ENCODE measurements at regions not wholly inside any gene's neighbourhood (a gene's known extent, or its start where the extent isn't known, plus 50 kb on each side); places are given as distances from the start of the nearest gene placed in this dataset.
"Not testable (repeated sequence)": the region's sequence is repeated elsewhere in the genome, so short reads cannot be mapped to it uniquely, and the experiment has no call there.

- no peak for DNase-seq (ENCODE audit: low spot score)
Measured at GRCh38 chr1:222240536-222241181, 307.2 kb downstream of the HHIPL2 start.

- no peak for DNase-seq (ENCODE audit: low spot score)
Measured at GRCh38 chr1:222239130-222239529, 308.8 kb downstream of the HHIPL2 start.

GRCh38 chr1:222234351-222234750 lies 313.6 kb downstream of the HHIPL2 start:
- DNase-seq (ENCODE audit: low spot score): no peak

- no peak for DNase-seq (ENCODE audit: low spot score)
Measured at GRCh38 chr1:222233444-222234158, 314.3 kb downstream of the HHIPL2 start.

GRCh38 chr1:222232842-222233241 lies 315.1 kb downstream of the HHIPL2 start:
- no peak for DNase-seq (ENCODE audit: low spot score)

- DNase-seq (ENCODE audit: low spot score): no peak
Measured at GRCh38 chr1:222229672-222230312, 318.1 kb downstream of the HHIPL2 start.

GRCh38 chr1:222225316-222225691 lies 322.6 kb downstream of the HHIPL2 start:
- no peak for DNase-seq (ENCODE audit: low spot score)

- no peak for DNase-seq (ENCODE audit: low spot score)
Measured at GRCh38 chr1:222224636-222225315, 323.1 kb downstream of the HHIPL2 start.

GRCh38 chr1:222224156-222224555 lies 323.7 kb downstream of the HHIPL2 start:
- DNase-seq (ENCODE audit: low spot score): no peak

- no peak for DNase-seq (ENCODE audit: low spot score)
Measured at GRCh38 chr1:222223010-222223409, 324.9 kb downstream of the HHIPL2 start.

GRCh38 chr1:222216255-222216754 lies 331.6 kb downstream of the HHIPL2 start:
- DNase-seq (ENCODE audit: low spot score): no peak

- DNase-seq (ENCODE audit: low spot score): no peak
Measured at GRCh38 chr1:222210776-222211175, 337.1 kb downstream of the HHIPL2 start.

- no peak for DNase-seq (ENCODE audit: low spot score)
Measured at GRCh38 chr1:222204475-222204874, 343.4 kb downstream of the HHIPL2 start.

- DNase-seq (ENCODE audit: low spot score): no peak
Measured at GRCh38 chr1:222202831-222203230, 345.1 kb downstream of the HHIPL2 start.

GRCh38 chr1:222196736-222197135 lies 351.2 kb downstream of the HHIPL2 start:
- DNase-seq (ENCODE audit: low spot score): no peak

- DNase-seq (ENCODE audit: low spot score): no peak
Measured at GRCh38 chr1:222196288-222196687, 351.6 kb downstream of the HHIPL2 start.

GRCh38 chr1:222195857-222196256 lies 352.0 kb downstream of the HHIPL2 start:
- DNase-seq (ENCODE audit: low spot score): no peak

GRCh38 chr1:222189218-222189617 lies 358.7 kb downstream of the HHIPL2 start:
- no peak for DNase-seq (ENCODE audit: low spot score)

GRCh38 chr1:222187566-222188332 lies 360.2 kb downstream of the HHIPL2 start:
- no peak for DNase-seq (ENCODE audit: low spot score)

- DNase-seq (ENCODE audit: low spot score): no peak
Measured at GRCh38 chr1:222182641-222183040, 365.3 kb downstream of the HHIPL2 start.

GRCh38 chr1:222181191-222181590 lies 366.7 kb downstream of the HHIPL2 start:
- DNase-seq (ENCODE audit: low spot score): no peak

GRCh38 chr1:222177496-222177895 lies 370.4 kb downstream of the HHIPL2 start:
- not testable (repeated sequence) for DNase-seq (ENCODE audit: low spot score)
